ENCODE measurements at regions not wholly inside any gene's neighbourhood (a gene's known extent, or its start where the extent isn't known, plus 50 kb on each side); places are given as distances from the start of the nearest gene placed in this dataset.
"Not testable (repeated sequence)": the region's sequence is repeated elsewhere in the genome, so short reads cannot be mapped to it uniquely, and the experiment has no call there.

GRCh38 chr3:160097478-160097877 is 108.8 kb downstream of the IL12A start:
- no peak for DNase-seq (ENCODE audit: low read depth)

DNA sequence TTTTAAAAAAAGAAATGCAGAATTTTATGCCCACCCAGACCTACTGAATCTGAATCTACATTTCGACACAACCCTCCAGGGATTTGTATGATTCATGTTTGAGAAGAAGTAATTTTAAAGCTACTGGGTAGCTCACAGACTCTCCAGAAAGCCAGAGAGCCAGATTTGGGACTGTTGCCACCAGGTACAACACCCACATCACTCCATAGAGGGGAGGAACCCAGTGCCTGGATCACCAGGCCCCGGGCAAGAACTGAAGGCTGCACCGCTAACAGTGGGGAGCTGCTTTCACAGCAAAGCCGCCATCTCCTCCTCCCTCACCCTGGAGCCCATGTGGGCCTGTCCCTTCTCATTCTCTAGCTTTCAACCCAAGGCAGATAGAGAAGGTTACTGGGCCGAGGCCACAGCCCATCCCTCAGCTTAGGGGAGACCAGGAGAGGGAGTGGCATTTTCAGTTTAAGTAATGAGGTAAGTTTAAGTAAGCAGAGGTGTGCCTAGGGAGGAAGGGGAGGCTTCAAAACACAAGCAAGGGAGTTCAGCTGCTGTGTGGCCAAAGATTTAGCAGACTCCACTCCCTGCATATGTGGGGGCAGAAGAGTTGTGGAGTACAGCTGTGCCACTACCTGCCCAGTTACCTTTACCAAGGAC is 109.8 kb downstream of the IL12A start:
- DNase-seq (ENCODE audit: low read depth) = no peak

GRCh38 chr3:160098926-160099626 is 110.4 kb downstream of the IL12A start:
- DNase-seq (ENCODE audit: low read depth) = no peak

DNA sequence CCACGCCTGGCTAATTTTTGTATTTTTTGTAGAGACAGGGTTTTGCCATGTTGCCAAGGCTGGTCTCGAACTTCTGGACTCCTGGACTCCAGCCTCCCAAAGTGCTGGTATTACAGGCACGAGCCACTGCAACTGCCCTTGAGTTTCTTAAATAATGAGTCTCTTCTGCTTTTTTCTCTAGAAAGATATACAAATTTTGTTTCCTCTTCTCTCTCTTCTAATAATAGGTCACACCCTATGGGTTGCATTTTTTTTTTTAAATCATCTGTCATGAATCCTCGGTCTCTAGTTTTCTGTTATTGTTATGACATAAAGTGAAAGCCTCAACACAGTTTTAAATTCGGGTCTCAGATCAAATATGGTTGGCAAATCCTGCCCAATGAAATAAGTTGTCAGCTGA is 111.2 kb downstream of the IL12A start:
- no peak for DNase-seq (ENCODE audit: low read depth)

DNA sequence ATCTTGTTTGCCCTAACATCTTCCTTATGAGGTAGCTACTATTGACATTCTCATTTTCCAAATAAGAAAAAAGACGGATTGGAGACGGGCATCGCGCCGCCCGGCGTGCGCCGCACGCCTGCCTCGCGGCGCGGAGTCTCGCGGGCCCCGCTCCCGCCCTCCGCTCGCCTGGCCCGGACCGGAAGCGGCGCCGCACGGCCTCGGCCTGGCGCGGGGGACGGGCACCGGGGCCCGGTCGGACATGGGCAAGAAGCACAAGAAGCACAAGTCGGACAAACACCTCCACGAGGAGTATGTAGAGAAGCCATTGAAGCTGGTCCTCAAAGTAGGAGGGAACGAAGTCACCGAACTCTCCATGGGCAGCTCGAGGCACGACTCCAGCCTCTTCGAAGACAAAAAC is 112.0 kb downstream of the IL12A start:
- DNase-seq (ENCODE audit: low read depth) = no peak

DNA sequence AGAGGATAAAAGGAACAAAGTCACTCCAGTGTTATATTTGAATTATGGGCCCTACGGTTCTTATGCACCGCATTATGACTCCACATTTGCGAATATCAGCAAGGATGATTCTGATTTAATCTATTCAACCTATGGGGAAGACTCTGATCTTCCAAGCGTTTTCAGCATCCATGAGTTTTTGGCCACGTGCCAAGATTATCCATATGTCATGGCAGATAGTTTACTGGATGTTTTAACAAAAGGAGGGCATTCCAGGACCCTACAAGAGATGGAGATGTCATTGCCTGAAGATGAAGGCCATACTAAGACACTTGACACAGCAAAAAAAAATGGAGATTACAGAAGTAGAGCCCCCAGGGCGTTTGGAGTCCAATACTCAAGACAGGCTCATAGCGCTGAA is 113.4 kb downstream of the IL12A start:
- not testable (repeated sequence) for DNase-seq (ENCODE audit: low read depth)

GRCh38 chr3:160103397-160103796 is 114.8 kb downstream of the IL12A start:
- DNase-seq (ENCODE audit: low read depth) = no peak

- no peak for DNase-seq (ENCODE audit: low read depth)
These were observed 117.4 kb downstream of the IL12A start for GRCh38 chr3:160105907-160106584.

- no peak for DNase-seq (ENCODE audit: low read depth)
These were observed 118.0 kb upstream of the C3orf80 start for GRCh38 chr3:160106905-160107861.

- DNase-seq (ENCODE audit: low read depth) = no peak
These were observed 116.9 kb upstream of the C3orf80 start for GRCh38 chr3:160108362-160108761.

GRCh38 chr3:160112481-160112880 is 112.7 kb upstream of the C3orf80 start:
- no peak for DNase-seq (ENCODE audit: low read depth)

GRCh38 chr3:160112996-160113395 is 112.2 kb upstream of the C3orf80 start:
- DNase-seq (ENCODE audit: low read depth) = no peak

- DNase-seq (ENCODE audit: low read depth) = no peak
These were observed 110.7 kb upstream of the C3orf80 start for GRCh38 chr3:160114355-160114995.

DNA sequence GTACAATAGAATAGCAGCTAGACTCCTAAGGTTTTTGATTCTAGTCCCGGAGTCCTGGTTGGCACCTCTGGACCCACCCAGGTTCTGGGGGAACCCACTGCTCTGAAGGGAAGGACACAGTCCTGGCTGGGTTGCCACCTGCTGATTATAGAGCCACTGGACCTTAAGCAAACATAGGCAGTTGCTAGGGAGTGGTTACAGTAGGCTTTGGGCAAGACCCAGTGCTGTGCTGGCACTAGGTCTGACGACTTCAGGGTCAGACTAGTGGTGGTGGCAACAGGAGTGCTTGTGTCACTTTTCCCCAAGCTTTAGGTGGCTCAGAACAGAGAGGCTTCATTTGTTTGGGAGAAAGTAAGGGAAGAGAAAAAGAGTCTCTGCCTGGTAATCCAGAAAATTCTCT is 109.8 kb upstream of the C3orf80 start:
- DNase-seq (ENCODE audit: low read depth) = no peak

DNA sequence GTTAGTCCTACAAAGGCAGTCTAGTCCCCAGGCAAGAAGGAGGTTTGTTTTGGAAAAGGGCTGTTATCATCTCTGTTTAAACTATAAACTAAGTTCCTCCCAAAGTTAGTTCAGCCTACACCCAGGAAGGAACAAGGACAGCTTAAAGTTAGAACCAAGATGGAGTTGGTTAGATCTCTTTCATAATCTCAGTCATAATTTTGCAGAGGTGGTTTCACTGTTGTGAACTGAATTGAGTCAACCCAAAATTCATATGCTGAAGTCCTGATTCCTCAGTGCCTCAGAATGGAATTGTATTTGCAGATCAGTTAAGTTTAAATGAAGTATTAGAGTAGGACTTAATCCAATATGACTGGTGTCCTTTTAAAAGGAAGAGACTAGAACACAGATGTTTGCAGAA is 101.0 kb upstream of the C3orf80 start:
- DNase-seq (ENCODE audit: low read depth) = no peak

GRCh38 chr3:160125258-160125657 is 100.0 kb upstream of the C3orf80 start:
- no peak for DNase-seq (ENCODE audit: low read depth)

DNA sequence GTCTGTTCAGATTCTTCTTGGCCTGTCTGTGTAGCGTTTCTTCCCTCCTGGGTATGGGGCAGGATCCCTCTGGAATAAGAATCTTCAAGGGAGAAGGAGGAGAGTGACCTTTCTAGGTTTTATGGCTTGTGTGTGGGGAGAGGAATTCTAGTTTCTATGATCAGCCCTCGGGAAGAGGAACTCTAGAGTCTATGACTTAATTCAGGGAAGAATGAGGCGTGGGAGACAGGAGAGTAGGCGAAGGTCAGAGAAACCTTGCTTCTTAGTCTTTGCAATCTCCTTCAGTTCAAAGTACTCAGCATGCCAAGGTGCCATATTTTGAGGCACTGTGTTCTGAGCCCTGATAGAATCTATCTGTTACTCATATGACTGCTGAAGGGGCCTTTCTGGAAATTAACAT is 99.2 kb upstream of the C3orf80 start:
- DNase-seq (ENCODE audit: low read depth) = no peak

GRCh38 chr3:160126761-160127160 is 98.5 kb upstream of the C3orf80 start:
- DNase-seq (ENCODE audit: low read depth) = no peak

DNA sequence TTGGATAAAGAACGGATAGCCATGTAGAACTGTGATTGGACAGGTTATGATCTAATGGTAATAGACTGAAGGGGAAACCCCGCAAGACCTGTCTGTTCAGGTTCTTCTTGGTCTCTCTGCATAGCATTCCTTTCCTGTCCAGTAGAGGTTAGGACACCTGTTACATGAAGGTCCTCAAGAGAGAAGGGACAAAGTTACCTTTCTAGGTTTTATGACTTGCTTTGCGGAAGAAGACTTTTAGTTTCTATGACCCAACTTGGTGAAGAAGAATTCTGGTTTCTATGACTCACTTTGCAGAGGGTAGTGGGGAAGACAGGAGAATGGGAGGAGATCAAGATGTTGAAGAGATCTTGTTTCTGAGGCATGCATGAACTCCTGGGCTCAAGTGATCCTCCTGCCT is 97.9 kb upstream of the C3orf80 start:
- no peak for DNase-seq (ENCODE audit: low read depth)

- DNase-seq (ENCODE audit: low read depth) = no peak
These were observed 97.2 kb upstream of the C3orf80 start for GRCh38 chr3:160128056-160128455.

- DNase-seq (ENCODE audit: low read depth) = peak; percentile 92
These were observed 95.7 kb upstream of the C3orf80 start for GRCh38 chr3:160129459-160130061.

All from fibroblast of gingiva (primary cell).